IMR-90 (cell line): ENCODE measurements at regions not wholly inside any gene's neighbourhood (a gene's known extent, or its start where the extent isn't known, plus 50 kb on each side); places are given as distances from the start of the nearest gene placed in this dataset.

Experiments used
- BHLHE40 ChIP-seq: fragments of 150-350 bp; IDR thresholded peaks from 2 replicates; pipeline ENCODE4 v1.6.1; 2016; ENCODE audit warnings: mild to moderate bottlenecking, low read depth, low read length
- CEBPB ChIP-seq: IDR thresholded peaks from 2 replicates; pipeline ENCODE4 v1.6.1; 2012; ENCODE audit warnings: low read depth, low read length, improper control_type of control experiment
- CHD1 ChIP-seq: IDR thresholded peaks from 2 replicates; pipeline ENCODE4 v1.6.1; 2012; ENCODE audit warnings: low read depth, low read length, improper control_type of control experiment
- FOS ChIP-seq: fragments of 150-350 bp; IDR thresholded peaks from 2 replicates; pipeline ENCODE4 v1.6.1; 2016; ENCODE audit warnings: low read depth, low read length
- MAFK ChIP-seq: IDR thresholded peaks from 2 replicates; pipeline ENCODE4 v1.6.1; 2012; ENCODE audit warnings: low read depth, low read length, improper control_type of control experiment
- POLR2A ChIP-seq: IDR thresholded peaks from 2 replicates; pipeline ENCODE4 v1.6.1; 2012; ENCODE audit warnings: mild to moderate bottlenecking, low read depth, low read length
- RAD21 ChIP-seq: IDR thresholded peaks from 2 replicates; pipeline ENCODE4 v1.6.1; 2012; ENCODE audit warnings: low read length, improper control_type of control experiment
- USF2 ChIP-seq: fragments of 150-350 bp; IDR thresholded peaks from 2 replicates; pipeline ENCODE4 v1.6.1; 2017; ENCODE audit warnings: mild to moderate bottlenecking, antibody characterized with exemption, low read length, low read depth
- TF ChIP-seq, protein P1 (sequence below): conservative IDR thresholded peaks from 2 replicates; pipeline ENCODE4 v1.5.1; 2012; ENCODE audit warnings: mild to moderate bottlenecking, low read depth, low read length, improper control_type of control experiment

DNA sequence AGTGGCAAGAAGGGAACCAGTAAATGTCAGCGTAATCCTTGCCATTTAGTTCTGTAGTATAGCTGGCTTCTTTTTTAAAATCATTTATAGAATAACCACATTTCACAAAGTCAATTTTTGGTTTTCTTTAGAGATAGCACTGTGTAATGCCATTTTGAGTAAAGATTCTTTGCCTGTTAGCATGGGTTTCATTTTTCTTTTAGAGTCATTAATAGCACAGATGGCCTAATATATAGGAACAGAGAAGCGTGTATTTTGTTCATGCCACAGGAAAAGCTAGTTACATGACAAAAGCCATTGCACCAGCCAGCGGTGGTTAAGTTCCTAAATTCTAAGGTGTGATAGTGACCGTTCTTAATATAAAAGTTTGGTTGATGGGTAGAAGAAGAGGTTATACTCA, 1363.9 kb downstream of the MAT2B start:
- TF ChIP-seq POLR2A (no peak), BHLHE40 (no peak), RAD21 (no peak), USF2 (no peak), CEBPB (no peak), CHD1 (no peak), FOS (no peak), MAFK (no peak)
- TF ChIP-seq, protein P1, sequence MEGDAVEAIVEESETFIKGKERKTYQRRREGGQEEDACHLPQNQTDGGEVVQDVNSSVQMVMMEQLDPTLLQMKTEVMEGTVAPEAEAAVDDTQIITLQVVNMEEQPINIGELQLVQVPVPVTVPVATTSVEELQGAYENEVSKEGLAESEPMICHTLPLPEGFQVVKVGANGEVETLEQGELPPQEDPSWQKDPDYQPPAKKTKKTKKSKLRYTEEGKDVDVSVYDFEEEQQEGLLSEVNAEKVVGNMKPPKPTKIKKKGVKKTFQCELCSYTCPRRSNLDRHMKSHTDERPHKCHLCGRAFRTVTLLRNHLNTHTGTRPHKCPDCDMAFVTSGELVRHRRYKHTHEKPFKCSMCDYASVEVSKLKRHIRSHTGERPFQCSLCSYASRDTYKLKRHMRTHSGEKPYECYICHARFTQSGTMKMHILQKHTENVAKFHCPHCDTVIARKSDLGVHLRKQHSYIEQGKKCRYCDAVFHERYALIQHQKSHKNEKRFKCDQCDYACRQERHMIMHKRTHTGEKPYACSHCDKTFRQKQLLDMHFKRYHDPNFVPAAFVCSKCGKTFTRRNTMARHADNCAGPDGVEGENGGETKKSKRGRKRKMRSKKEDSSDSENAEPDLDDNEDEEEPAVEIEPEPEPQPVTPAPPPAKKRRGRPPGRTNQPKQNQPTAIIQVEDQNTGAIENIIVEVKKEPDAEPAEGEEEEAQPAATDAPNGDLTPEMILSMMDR, result no peak
